ENCODE measurements at regions not wholly inside any gene's neighbourhood (a gene's known extent, or its start where the extent isn't known, plus 50 kb on each side); places are given as distances from the start of the nearest gene placed in this dataset.
"Not testable (repeated sequence)": the region's sequence is repeated elsewhere in the genome, so short reads cannot be mapped to it uniquely, and the experiment has no call there.

GRCh38 chr1:105427543-105427942 is 1628.9 kb upstream of the PRMT6 start:
- Mint-ChIP-seq H3K4me3 (no peak overlapping the region), H3K4me1 (no peaks in the 10 kb centered on the region), H3K27ac (no peak overlapping the region), H3K36me3 (ENCODE audit: low read depth) (no peaks in the 10 kb centered on the region), H3K27me3 (no peaks in the 10 kb centered on the region), H3K9me3 (peaks cover 4% of the 10 kb centered on the region)
- ATAC-seq (replicated peaks), result no peak

- ATAC-seq (replicated peaks), result no peak
- H3K36me3 Mint-ChIP-seq (ENCODE audit: low read depth), result no peaks in the 10 kb centered on the region
- no peak overlapping the region for H3K4me3 Mint-ChIP-seq
- H3K27me3 Mint-ChIP-seq, result no peaks in the 10 kb centered on the region
- H3K9me3 Mint-ChIP-seq, result peaks cover 16% of the 10 kb centered on the region
- no peaks in the 10 kb centered on the region for H3K4me1 Mint-ChIP-seq
- H3K27ac Mint-ChIP-seq, result no peak overlapping the region
Observed at GRCh38 chr1:105436589-105437259, 1619.8 kb upstream of the PRMT6 start.

GRCh38 chr1:105437847-105438246 is 1618.6 kb upstream of the PRMT6 start:
- H3K27ac Mint-ChIP-seq, result no peak overlapping the region
- no peaks in the 10 kb centered on the region for H3K27me3 Mint-ChIP-seq
- ATAC-seq (replicated peaks), result no peak
- no peak overlapping the region for H3K4me3 Mint-ChIP-seq
- H3K36me3 Mint-ChIP-seq (ENCODE audit: low read depth), result no peaks in the 10 kb centered on the region
- no peaks in the 10 kb centered on the region for H3K4me1 Mint-ChIP-seq
- peaks cover 16% of the 10 kb centered on the region for H3K9me3 Mint-ChIP-seq

GRCh38 chr1:105442901-105443300 is 1613.6 kb upstream of the PRMT6 start:
- no peak for ATAC-seq (replicated peaks)
- Mint-ChIP-seq H3K9me3 (peaks cover 34% of the 10 kb centered on the region), H3K36me3 (ENCODE audit: low read depth) (no peaks in the 10 kb centered on the region), H3K27ac (no peak overlapping the region), H3K27me3 (no peaks in the 10 kb centered on the region), H3K4me1 (no peaks in the 10 kb centered on the region), H3K4me3 (no peak overlapping the region)

GRCh38 chr1:105459759-105460158 is 1596.7 kb upstream of the PRMT6 start:
- Mint-ChIP-seq H3K27ac (no peak overlapping the region), H3K36me3 (ENCODE audit: low read depth) (no peaks in the 10 kb centered on the region), H3K27me3 (no peaks in the 10 kb centered on the region)

GRCh38 chr1:105462308-105462707 is 1594.2 kb upstream of the PRMT6 start:
- no peak overlapping the region for H3K27ac Mint-ChIP-seq
- H3K9me3 Mint-ChIP-seq, result peaks cover 18% of the 10 kb centered on the region
- no peaks in the 10 kb centered on the region for H3K36me3 Mint-ChIP-seq (ENCODE audit: low read depth)
- ATAC-seq (replicated peaks), result no peak
- no peaks in the 10 kb centered on the region for H3K4me1 Mint-ChIP-seq
- H3K27me3 Mint-ChIP-seq, result no peaks in the 10 kb centered on the region
- H3K4me3 Mint-ChIP-seq, result no peak overlapping the region

More at GRCh38 chr1:105459759-105460158, 1596.7 kb upstream of the PRMT6 start:
- Mint-ChIP-seq H3K9me3 (peaks cover 15% of the 10 kb centered on the region), H3K4me1 (no peaks in the 10 kb centered on the region), H3K4me3 (no peak overlapping the region)
- no peak for ATAC-seq (replicated peaks)

GRCh38 chr1:105467549-105467948 is 1588.9 kb upstream of the PRMT6 start:
- no peaks in the 10 kb centered on the region for H3K36me3 Mint-ChIP-seq (ENCODE audit: low read depth)
- no peaks in the 10 kb centered on the region for H3K27me3 Mint-ChIP-seq
- H3K27ac Mint-ChIP-seq, result no peak overlapping the region
- no peak for ATAC-seq (replicated peaks)
- no peak overlapping the region for H3K4me3 Mint-ChIP-seq
- H3K4me1 Mint-ChIP-seq, result no peaks in the 10 kb centered on the region
- peaks cover 17% of the 10 kb centered on the region for H3K9me3 Mint-ChIP-seq

- not testable (repeated sequence) for H3K27ac Mint-ChIP-seq; H3K27me3 Mint-ChIP-seq; ATAC-seq (replicated peaks); H3K4me1 Mint-ChIP-seq; H3K4me3 Mint-ChIP-seq; H3K36me3 Mint-ChIP-seq (ENCODE audit: low read depth)
- H3K9me3 Mint-ChIP-seq, result peaks cover 12% of the 10 kb centered on the region
Observed at GRCh38 chr1:105470541-105470940, 1585.9 kb upstream of the PRMT6 start.

- H3K4me3 Mint-ChIP-seq, result no peak overlapping the region
- no peak overlapping the region for H3K27ac Mint-ChIP-seq
- no peaks in the 10 kb centered on the region for H3K27me3 Mint-ChIP-seq
- no peaks in the 10 kb centered on the region for H3K4me1 Mint-ChIP-seq
- ATAC-seq (replicated peaks), result no peak
- no peaks in the 10 kb centered on the region for H3K36me3 Mint-ChIP-seq (ENCODE audit: low read depth)
- H3K9me3 Mint-ChIP-seq, result peaks cover 9% of the 10 kb centered on the region
Observed at GRCh38 chr1:105483436-105483835, 1573.0 kb upstream of the PRMT6 start.

- Mint-ChIP-seq H3K9me3 (peaks cover 9% of the 10 kb centered on the region), H3K4me1 (no peaks in the 10 kb centered on the region), H3K27me3 (no peaks in the 10 kb centered on the region), H3K27ac (no peak overlapping the region), H3K4me3 (no peak overlapping the region), H3K36me3 (ENCODE audit: low read depth) (no peaks in the 10 kb centered on the region)
- no peak for ATAC-seq (replicated peaks)
Observed at GRCh38 chr1:105485207-105485606, 1571.3 kb upstream of the PRMT6 start.

- H3K4me3 Mint-ChIP-seq, result no peak overlapping the region
- no peaks in the 10 kb centered on the region for H3K4me1 Mint-ChIP-seq
- ATAC-seq (replicated peaks), result no peak
- no peaks in the 10 kb centered on the region for H3K27me3 Mint-ChIP-seq
- no peak overlapping the region for H3K27ac Mint-ChIP-seq
- peaks cover 19% of the 10 kb centered on the region for H3K9me3 Mint-ChIP-seq
- H3K36me3 Mint-ChIP-seq (ENCODE audit: low read depth), result no peaks in the 10 kb centered on the region
Observed at GRCh38 chr1:105492921-105493320, 1563.6 kb upstream of the PRMT6 start.

- Mint-ChIP-seq H3K27me3 (no peaks in the 10 kb centered on the region), H3K4me3 (no peak overlapping the region), H3K4me1 (no peaks in the 10 kb centered on the region), H3K36me3 (ENCODE audit: low read depth) (no peaks in the 10 kb centered on the region), H3K9me3 (peaks cover 4% of the 10 kb centered on the region), H3K27ac (no peak overlapping the region)
- no peak for ATAC-seq (replicated peaks)
Observed at GRCh38 chr1:105516068-105516467, 1540.4 kb upstream of the PRMT6 start.

- no peak for ATAC-seq (replicated peaks)
- Mint-ChIP-seq H3K27me3 (no peaks in the 10 kb centered on the region), H3K27ac (no peak overlapping the region), H3K4me3 (no peak overlapping the region), H3K4me1 (no peaks in the 10 kb centered on the region), H3K9me3 (peaks cover 14% of the 10 kb centered on the region), H3K36me3 (ENCODE audit: low read depth) (no peaks in the 10 kb centered on the region)
Observed at GRCh38 chr1:105533996-105534395, 1522.5 kb upstream of the PRMT6 start.

GRCh38 chr1:105544475-105544874 is 1512.0 kb upstream of the PRMT6 start:
- no peak overlapping the region for H3K27ac Mint-ChIP-seq
- H3K4me1 Mint-ChIP-seq, result no peaks in the 10 kb centered on the region
- ATAC-seq (replicated peaks), result no peak
- H3K9me3 Mint-ChIP-seq, result peaks cover 8% of the 10 kb centered on the region
- no peaks in the 10 kb centered on the region for H3K27me3 Mint-ChIP-seq
- H3K36me3 Mint-ChIP-seq (ENCODE audit: low read depth), result no peaks in the 10 kb centered on the region
- H3K4me3 Mint-ChIP-seq, result no peak overlapping the region

GRCh38 chr1:105556266-105556665 is 1500.2 kb upstream of the PRMT6 start:
- no peaks in the 10 kb centered on the region for H3K36me3 Mint-ChIP-seq (ENCODE audit: low read depth)
- no peaks in the 10 kb centered on the region for H3K4me1 Mint-ChIP-seq
- H3K27me3 Mint-ChIP-seq, result no peaks in the 10 kb centered on the region

GRCh38 chr1:105558023-105558422 is 1498.5 kb upstream of the PRMT6 start:
- no peak overlapping the region for H3K27ac Mint-ChIP-seq
- H3K9me3 Mint-ChIP-seq, result peaks cover 6% of the 10 kb centered on the region
- no peak for ATAC-seq (replicated peaks)
- no peaks in the 10 kb centered on the region for H3K36me3 Mint-ChIP-seq (ENCODE audit: low read depth)
- H3K27me3 Mint-ChIP-seq, result no peaks in the 10 kb centered on the region
- H3K4me3 Mint-ChIP-seq, result no peak overlapping the region
- H3K4me1 Mint-ChIP-seq, result no peaks in the 10 kb centered on the region

More at GRCh38 chr1:105556266-105556665, 1500.2 kb upstream of the PRMT6 start:
- peaks cover 6% of the 10 kb centered on the region for H3K9me3 Mint-ChIP-seq
- H3K27ac Mint-ChIP-seq, result no peak overlapping the region
- ATAC-seq (replicated peaks), result no peak
- H3K4me3 Mint-ChIP-seq, result no peak overlapping the region

All from activated T-helper 17 cell treated with anti-CD3 and anti-CD28 coated beads, Interleukin-2, amount 50 U/mL, for 72 hours (primary cell).